ENCODE measurements at regions not wholly inside any gene's neighbourhood (a gene's known extent, or its start where the extent isn't known, plus 50 kb on each side); places are given as distances from the start of the nearest gene placed in this dataset.
A peak's percentile ranks its signal among the peaks of the same experiment; 100 is the strongest.

GRCh38 chr3:116977441-116977840, 267.9 kb downstream of the TUSC7 start:
- no peaks in the 10 kb centered on the region for H3K36me3 ChIP-seq
- H3K27me3 ChIP-seq, result peaks cover 3% of the 10 kb centered on the region; the same call in 1 of the 2 replicates
- H3K4me1 ChIP-seq, result no peaks in the 10 kb centered on the region
- H3K4me3 ChIP-seq, result no peak overlapping the region
- no peaks in the 10 kb centered on the region for H3K9me3 ChIP-seq (replicated peaks)
- no peak for DNase-seq
- no peak overlapping the region for H3K27ac ChIP-seq

DNA sequence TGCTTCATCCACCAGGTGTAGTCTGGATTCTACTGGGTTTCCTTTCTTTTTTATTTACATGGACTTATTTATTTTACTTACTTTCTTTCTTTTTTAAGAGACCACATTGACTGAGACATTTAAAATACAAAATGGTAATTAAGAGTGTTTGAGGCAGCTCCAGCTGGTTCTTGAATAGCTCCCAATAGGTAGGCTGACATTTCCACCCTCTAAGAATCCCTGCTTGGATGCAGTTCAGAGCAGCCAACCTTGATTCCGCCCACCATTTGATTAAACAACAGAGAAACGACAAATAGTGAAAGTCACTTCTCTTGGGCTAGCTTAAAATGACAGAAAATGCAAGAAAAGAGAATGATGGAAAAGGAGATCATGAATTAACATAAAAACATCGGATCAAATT, 270.5 kb downstream of the TUSC7 start:
- Histone ChIP-seq H3K4me1 (no peaks in the 10 kb centered on the region), H3K27ac (no peak overlapping the region), H3K9me3 (replicated peaks) (no peaks in the 10 kb centered on the region), H3K27me3 (no peaks in the 10 kb centered on the region), H3K36me3 (no peaks in the 10 kb centered on the region), H3K4me3 (no peak overlapping the region)
- no peak for DNase-seq

DNA sequence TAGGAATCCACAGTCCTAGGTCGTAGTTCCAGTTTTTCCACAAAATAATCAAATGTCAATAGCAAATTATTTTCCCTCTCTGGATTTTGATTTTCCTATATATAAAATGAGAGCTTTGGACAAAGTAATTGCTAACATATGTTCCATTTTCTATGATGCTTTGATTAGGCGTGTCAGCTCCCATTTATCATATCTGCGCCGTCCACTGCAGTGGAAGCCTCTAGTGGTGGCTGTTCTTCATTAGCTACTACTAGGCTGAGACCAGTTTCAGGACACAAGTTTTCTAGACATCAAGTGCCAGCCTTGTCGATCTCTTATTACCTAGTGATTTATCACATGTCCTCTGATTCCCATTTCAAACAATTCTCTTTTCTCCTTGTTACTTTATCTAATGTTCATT, 271.5 kb downstream of the TUSC7 start:
- no peak overlapping the region for H3K27ac ChIP-seq
- DNase-seq, result no peak
- no peaks in the 10 kb centered on the region for H3K9me3 ChIP-seq (replicated peaks)
- no peaks in the 10 kb centered on the region for H3K36me3 ChIP-seq
- H3K27me3 ChIP-seq, result no peaks in the 10 kb centered on the region
- no peaks in the 10 kb centered on the region for H3K4me1 ChIP-seq
- no peak overlapping the region for H3K4me3 ChIP-seq

GRCh38 chr3:116984301-116984700, 274.7 kb downstream of the TUSC7 start:
- Histone ChIP-seq H3K4me3 (no peak overlapping the region), H3K36me3 (no peaks in the 10 kb centered on the region), H3K4me1 (no peaks in the 10 kb centered on the region)

DNA sequence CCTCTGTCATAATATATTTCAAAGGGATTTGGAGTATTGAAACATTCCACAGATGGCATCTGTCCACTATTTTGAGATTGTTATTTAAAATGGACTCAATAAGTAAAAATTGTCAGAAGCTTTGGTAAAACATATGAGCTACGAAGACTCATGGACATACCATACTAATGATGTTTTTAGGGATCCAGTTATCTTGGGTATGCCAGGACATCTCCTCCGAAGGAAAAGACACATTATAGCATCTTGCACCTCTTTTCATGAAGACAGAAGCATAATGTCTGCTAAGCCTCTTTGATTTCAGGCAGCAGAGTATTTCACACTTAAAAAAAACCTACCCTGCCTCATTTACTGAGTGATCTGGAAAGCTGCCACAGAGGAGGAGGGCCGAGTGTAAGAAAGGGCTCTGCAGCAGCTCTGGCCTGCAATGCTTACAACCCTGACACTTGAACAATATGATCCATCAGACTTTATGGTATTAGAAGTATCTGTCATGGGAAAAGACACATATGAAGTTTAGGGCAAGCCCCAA, 284.8 kb downstream of the TUSC7 start:
- Histone ChIP-seq H3K36me3 (no peaks in the 10 kb centered on the region), H3K4me3 (no peak overlapping the region), H3K4me1 (no peaks in the 10 kb centered on the region), H3K27ac (no peak overlapping the region), H3K9me3 (replicated peaks) (no peaks in the 10 kb centered on the region), H3K27me3 (no peaks in the 10 kb centered on the region)
- DNase-seq, result no peak

More at GRCh38 chr3:116984301-116984700, 274.7 kb downstream of the TUSC7 start:
- Histone ChIP-seq H3K27me3 (no peaks in the 10 kb centered on the region), H3K27ac (no peak overlapping the region), H3K9me3 (replicated peaks) (no peaks in the 10 kb centered on the region)
- no peak for DNase-seq

- Histone ChIP-seq H3K4me1 (no peaks in the 10 kb centered on the region), H3K27me3 (no peaks in the 10 kb centered on the region), H3K36me3 (no peaks in the 10 kb centered on the region), H3K27ac (no peak overlapping the region), H3K4me3 (no peak overlapping the region), H3K9me3 (replicated peaks) (no peaks in the 10 kb centered on the region)
- no peak for DNase-seq
Observed at GRCh38 chr3:117003501-117003900, 293.9 kb downstream of the TUSC7 start.

- DNase-seq, result no peak
Observed at GRCh38 chr3:117005274-117005673, 295.7 kb downstream of the TUSC7 start.

DNA sequence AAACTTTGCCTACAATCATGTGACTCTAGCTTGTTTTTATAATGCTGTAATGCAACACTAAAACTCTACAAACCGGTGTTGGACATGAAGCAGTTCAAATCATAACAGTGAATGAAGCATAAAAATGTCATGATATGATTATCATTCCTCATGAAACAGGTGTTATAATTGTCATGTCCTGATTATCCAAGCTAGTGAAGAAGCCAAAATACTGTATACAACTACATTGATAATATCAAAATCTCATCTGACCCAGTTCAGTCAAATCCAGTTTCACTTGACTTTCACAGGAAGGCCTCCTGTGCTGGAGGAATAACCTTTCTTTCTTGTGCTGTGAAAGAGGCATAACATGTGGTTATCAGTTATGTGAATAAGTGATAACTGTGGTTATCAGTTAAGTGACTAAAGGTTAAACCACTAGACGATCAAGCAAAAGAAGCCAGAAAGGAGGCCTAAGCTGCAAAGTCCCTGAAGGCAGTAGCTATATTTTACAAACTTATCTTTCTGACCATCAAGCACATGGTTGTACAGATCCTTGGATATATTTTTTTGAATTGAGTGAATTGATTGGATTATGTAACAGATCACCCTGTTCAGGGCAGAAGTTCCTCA, 296.4 kb downstream of the TUSC7 start:
- no peak for DNase-seq
- Histone ChIP-seq H3K4me1 (no peaks in the 10 kb centered on the region), H3K27ac (no peak overlapping the region), H3K27me3 (no peaks in the 10 kb centered on the region), H3K9me3 (replicated peaks) (no peaks in the 10 kb centered on the region), H3K4me3 (no peak overlapping the region), H3K36me3 (no peaks in the 10 kb centered on the region)

More at GRCh38 chr3:117005274-117005673, 295.7 kb downstream of the TUSC7 start:
- Histone ChIP-seq H3K4me1 (no peaks in the 10 kb centered on the region), H3K4me3 (no peak overlapping the region), H3K36me3 (no peaks in the 10 kb centered on the region), H3K27me3 (no peaks in the 10 kb centered on the region), H3K27ac (no peak overlapping the region), H3K9me3 (replicated peaks) (no peaks in the 10 kb centered on the region)

GRCh38 chr3:117010318-117010717, 300.7 kb downstream of the TUSC7 start:
- no peaks in the 10 kb centered on the region for H3K4me1 ChIP-seq

GRCh38 chr3:117011687-117012250, 302.2 kb downstream of the TUSC7 start:
- no peak overlapping the region for H3K27ac ChIP-seq
- no peak for DNase-seq
- H3K9me3 ChIP-seq (replicated peaks), result no peaks in the 10 kb centered on the region
- H3K27me3 ChIP-seq, result 0 out of 2 replicates have a peak, but pooled peaks cover 2% of the 10 kb centered on the region
- H3K36me3 ChIP-seq, result no peaks in the 10 kb centered on the region
- H3K4me3 ChIP-seq, result no peak overlapping the region
- no peaks in the 10 kb centered on the region for H3K4me1 ChIP-seq

More at GRCh38 chr3:117010318-117010717, 300.7 kb downstream of the TUSC7 start:
- H3K36me3 ChIP-seq, result no peaks in the 10 kb centered on the region
- no peak overlapping the region for H3K27ac ChIP-seq
- no peaks in the 10 kb centered on the region for H3K9me3 ChIP-seq (replicated peaks)
- H3K27me3 ChIP-seq, result no peaks in the 10 kb centered on the region
- DNase-seq, result no peak
- H3K4me3 ChIP-seq, result no peak overlapping the region

GRCh38 chr3:117016378-117016777, 306.8 kb downstream of the TUSC7 start:
- H3K4me1 ChIP-seq, result no peaks in the 10 kb centered on the region
- H3K4me3 ChIP-seq, result no peak overlapping the region
- H3K27ac ChIP-seq, result no peak overlapping the region
- peak in 1 of 2 experiments; percentile 16 for DNase-seq
- 0 out of 2 replicates have a peak, but pooled peaks cover 5% of the 10 kb centered on the region for H3K27me3 ChIP-seq
- H3K9me3 ChIP-seq (replicated peaks), result no peaks in the 10 kb centered on the region
- H3K36me3 ChIP-seq, result no peaks in the 10 kb centered on the region

DNA sequence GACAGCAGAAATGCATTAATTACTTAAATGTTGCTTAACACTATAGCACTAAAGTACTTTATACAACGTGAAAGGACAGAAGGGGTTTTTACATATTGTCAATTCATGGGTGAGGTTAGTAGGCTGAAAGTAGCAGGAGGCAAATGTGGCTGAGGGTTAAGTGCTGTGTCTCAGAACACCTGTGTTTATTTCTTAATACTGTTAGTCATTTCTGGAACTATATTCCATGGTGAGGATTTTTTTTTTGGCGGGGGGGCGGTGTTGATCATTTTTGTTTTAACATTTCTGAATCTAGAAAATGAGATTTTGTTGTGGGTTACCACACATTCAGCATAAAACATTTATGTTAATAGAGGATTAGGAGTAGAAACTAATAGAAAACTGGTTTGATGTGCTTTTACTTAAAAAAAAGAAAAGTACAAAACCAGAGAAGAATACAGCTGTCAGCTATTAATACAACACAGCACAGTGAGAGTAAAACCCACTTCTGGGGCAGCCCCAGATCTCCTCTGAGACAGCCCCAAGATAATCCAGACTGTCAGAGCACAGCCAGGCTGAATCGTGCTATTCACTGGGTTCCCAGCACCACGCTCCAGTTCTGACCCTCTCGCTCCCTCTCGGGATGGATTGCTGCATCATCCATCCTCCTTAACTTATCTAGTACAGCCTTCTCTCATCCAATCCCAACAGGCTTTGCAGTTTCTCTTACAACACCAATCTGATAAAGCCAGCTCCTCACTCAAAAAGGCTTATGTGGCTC, 307.7 kb downstream of the TUSC7 start:
- Histone ChIP-seq H3K9me3 (replicated peaks) (no peaks in the 10 kb centered on the region), H3K4me1 (no peaks in the 10 kb centered on the region), H3K36me3 (no peaks in the 10 kb centered on the region), H3K27me3 (0 out of 2 replicates have a peak, but pooled peaks cover 10% of the 10 kb centered on the region), H3K4me3 (no peak overlapping the region), H3K27ac (no peak overlapping the region)
- no peak for DNase-seq

- no peak overlapping the region for H3K27ac ChIP-seq
- H3K9me3 ChIP-seq (replicated peaks), result no peaks in the 10 kb centered on the region
Observed at GRCh38 chr3:117018655-117019054, 309.1 kb downstream of the TUSC7 start.

GRCh38 chr3:117019082-117019713, 309.6 kb downstream of the TUSC7 start:
- no peaks in the 10 kb centered on the region for H3K4me1 ChIP-seq
- H3K27ac ChIP-seq, result no peak overlapping the region
- DNase-seq, result peak; percentile 25 to 63
- no peak overlapping the region for H3K4me3 ChIP-seq
- 0 out of 2 replicates have a peak, but pooled peaks cover 10% of the 10 kb centered on the region for H3K27me3 ChIP-seq
- no peaks in the 10 kb centered on the region for H3K9me3 ChIP-seq (replicated peaks)
- no peaks in the 10 kb centered on the region for H3K36me3 ChIP-seq

More at GRCh38 chr3:117018655-117019054, 309.1 kb downstream of the TUSC7 start:
- Histone ChIP-seq H3K4me3 (no peak overlapping the region), H3K36me3 (no peaks in the 10 kb centered on the region), H3K27me3 (0 out of 2 replicates have a peak, but pooled peaks cover 10% of the 10 kb centered on the region), H3K4me1 (no peaks in the 10 kb centered on the region)
- DNase-seq, result no peak
